Stimulated activated CD8-positive, alpha-beta memory T cell treated with anti-CD3 and anti-CD28 coated beads, Interleukin-2, amount 100 ng/mL, for 48 hours (primary cell): ENCODE measurements at regions not wholly inside any gene's neighbourhood (a gene's known extent, or its start where the extent isn't known, plus 50 kb on each side); places are given as distances from the start of the nearest gene placed in this dataset.

Source experiments
- DNase-seq, 2 donors: peaks; one replicate each; pipeline ENCODE4 v3.0.0-alpha.2; 2020; ENCODE audit warnings: low read depth in 2 of 2

GRCh38 chr4:125515016-125515415 is 200.3 kb downstream of the FAT4 start:
- DNase-seq: no peak

GRCh38 chr4:125517831-125518230 is 203.1 kb downstream of the FAT4 start:
- DNase-seq: no peak

- DNase-seq: no peak
Observed at GRCh38 chr4:125518281-125518680, 203.5 kb downstream of the FAT4 start.

- DNase-seq: no peak
Observed at GRCh38 chr4:125519371-125520146, 204.8 kb downstream of the FAT4 start.

GRCh38 chr4:125520258-125520990 is 205.7 kb downstream of the FAT4 start:
- no peak for DNase-seq

- DNase-seq: no peak
Observed at GRCh38 chr4:125522588-125522987, 207.8 kb downstream of the FAT4 start.

GRCh38 chr4:125522992-125523391 is 208.2 kb downstream of the FAT4 start:
- no peak for DNase-seq

- DNase-seq: no peak
Observed at GRCh38 chr4:125526420-125526819, 211.7 kb downstream of the FAT4 start.

GRCh38 chr4:125527681-125528080 is 212.9 kb downstream of the FAT4 start:
- no peak for DNase-seq

GRCh38 chr4:125529071-125529470 is 214.3 kb downstream of the FAT4 start:
- no peak for DNase-seq

GRCh38 chr4:125538670-125539069 is 223.9 kb downstream of the FAT4 start:
- DNase-seq: no peak

GRCh38 chr4:125539691-125540090 is 224.9 kb downstream of the FAT4 start:
- DNase-seq: no peak

GRCh38 chr4:125541836-125542385 is 227.2 kb downstream of the FAT4 start:
- no peak for DNase-seq

GRCh38 chr4:125546272-125546671 is 231.5 kb downstream of the FAT4 start:
- DNase-seq: no peak

GRCh38 chr4:125547836-125548235 is 233.1 kb downstream of the FAT4 start:
- DNase-seq: no peak

- DNase-seq: no peak
Observed at GRCh38 chr4:125550769-125551168, 236.0 kb downstream of the FAT4 start.

- DNase-seq: no peak
Observed at GRCh38 chr4:125551466-125551865, 236.7 kb downstream of the FAT4 start.

GRCh38 chr4:125551967-125552366 is 237.2 kb downstream of the FAT4 start:
- no peak for DNase-seq

- no peak for DNase-seq
Observed at GRCh38 chr4:125572601-125573000, 257.8 kb downstream of the FAT4 start.

GRCh38 chr4:125573368-125573767 is 258.6 kb downstream of the FAT4 start:
- DNase-seq: no peak

GRCh38 chr4:125573786-125574185 is 259.0 kb downstream of the FAT4 start:
- DNase-seq: no peak

GRCh38 chr4:125582302-125582701 is 267.5 kb downstream of the FAT4 start:
- no peak for DNase-seq

- no peak for DNase-seq
Observed at GRCh38 chr4:125590158-125590557, 275.4 kb downstream of the FAT4 start.
